Activated CD4-positive, alpha-beta T cell treated with anti-CD3 and anti-CD28 coated beads for 48 hours (primary cell): ENCODE measurements at regions not wholly inside any gene's neighbourhood (a gene's known extent, or its start where the extent isn't known, plus 50 kb on each side); places are given as distances from the start of the nearest gene placed in this dataset.

Experiments used
- DNase-seq: peaks from one replicate; pipeline ENCODE4 v3.0.0-alpha.2; 2020

DNA sequence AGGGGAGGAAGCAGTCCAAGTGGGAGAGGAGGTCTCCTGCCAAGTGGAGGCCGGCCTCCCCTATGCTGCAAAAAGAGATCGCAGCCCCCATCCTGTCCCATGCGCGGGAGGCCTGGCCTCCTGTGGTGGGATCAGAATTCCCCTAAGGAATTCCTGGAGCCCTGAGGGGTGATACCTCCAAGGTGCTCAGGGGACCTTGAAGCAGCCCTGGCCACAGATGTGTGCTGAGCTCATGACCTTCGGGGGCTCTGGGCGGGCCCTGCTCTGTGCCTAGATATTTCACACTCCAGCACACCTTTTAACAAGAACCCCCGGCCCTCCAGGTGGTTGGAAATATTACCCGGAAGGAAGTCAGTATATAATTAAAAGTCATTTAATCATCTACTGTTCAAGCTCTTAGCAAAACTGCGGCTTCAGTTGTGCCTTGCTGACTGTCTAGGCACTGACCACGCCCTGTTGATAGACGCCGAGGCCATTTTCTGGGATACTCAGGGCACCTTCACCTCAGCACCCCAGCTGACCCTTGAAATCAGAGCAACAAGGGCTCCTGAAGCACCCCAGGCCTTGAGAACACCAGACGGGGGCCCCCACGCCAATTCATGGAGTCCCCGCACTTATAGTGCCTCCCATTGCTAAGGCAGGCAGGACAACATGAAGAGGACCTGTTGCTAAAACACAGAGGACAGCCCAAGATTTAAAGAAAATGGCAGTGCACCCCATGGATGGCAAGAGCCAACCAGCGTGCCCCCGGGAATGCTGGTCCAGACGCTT is 119.1 kb downstream of the NDUFA10 start:
- DNase-seq = no peak

- no peak for DNase-seq
Measured at GRCh38 chr2:239905306-239905705, 119.8 kb downstream of the NDUFA10 start.

- DNase-seq = no peak
Measured at GRCh38 chr2:239904496-239904895, 120.6 kb downstream of the NDUFA10 start.

GRCh38 chr2:239903803-239904202 is 121.3 kb downstream of the NDUFA10 start:
- DNase-seq = no peak

DNA sequence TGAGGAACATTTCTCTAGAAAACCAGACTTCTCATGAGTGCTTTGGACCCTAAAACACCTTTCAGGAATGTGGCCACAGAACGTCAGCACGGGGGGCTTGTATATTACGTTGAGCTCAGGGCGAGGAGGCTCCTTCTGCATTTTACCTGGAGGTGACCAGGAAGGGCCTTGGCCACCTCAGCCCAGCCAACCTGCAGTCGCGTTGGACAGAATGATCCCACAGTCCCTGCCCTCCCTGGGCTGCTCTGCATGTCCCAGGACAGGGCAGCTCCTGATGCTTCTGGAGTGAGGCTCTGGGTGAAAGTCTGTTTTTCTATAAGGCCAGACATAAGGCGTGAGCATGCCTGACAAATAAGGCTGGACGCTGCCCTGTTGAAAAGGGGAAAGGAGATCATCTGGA is 121.9 kb downstream of the NDUFA10 start:
- no peak for DNase-seq

GRCh38 chr2:239902749-239903201 is 122.4 kb downstream of the NDUFA10 start:
- DNase-seq = no peak

- DNase-seq = no peak
Measured at GRCh38 chr2:239898292-239898925, 126.7 kb downstream of the NDUFA10 start.

GRCh38 chr2:239897596-239898235 is 127.4 kb downstream of the NDUFA10 start:
- no peak for DNase-seq

- no peak for DNase-seq
Measured at GRCh38 chr2:239896075-239896474, 129.1 kb downstream of the NDUFA10 start.

DNA sequence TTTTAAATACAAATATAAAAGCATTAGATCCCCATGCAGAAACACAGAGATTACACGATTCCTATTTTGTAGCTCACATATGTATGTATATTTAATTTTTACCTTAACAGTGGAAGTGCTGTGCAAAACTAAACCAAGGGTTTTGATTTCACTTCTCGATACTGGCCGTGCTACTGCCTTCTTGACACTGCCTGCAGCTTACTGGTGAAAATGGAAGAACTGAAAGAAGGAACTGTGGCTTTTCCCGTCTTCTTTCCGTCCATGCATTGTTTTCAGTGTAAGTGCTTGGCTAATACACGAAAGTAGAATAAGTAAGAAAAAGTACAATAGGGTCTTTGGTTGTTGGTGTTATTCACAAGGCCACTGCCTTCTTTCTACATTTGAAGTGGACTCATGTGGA is 129.5 kb downstream of the NDUFA10 start:
- no peak for DNase-seq

DNA sequence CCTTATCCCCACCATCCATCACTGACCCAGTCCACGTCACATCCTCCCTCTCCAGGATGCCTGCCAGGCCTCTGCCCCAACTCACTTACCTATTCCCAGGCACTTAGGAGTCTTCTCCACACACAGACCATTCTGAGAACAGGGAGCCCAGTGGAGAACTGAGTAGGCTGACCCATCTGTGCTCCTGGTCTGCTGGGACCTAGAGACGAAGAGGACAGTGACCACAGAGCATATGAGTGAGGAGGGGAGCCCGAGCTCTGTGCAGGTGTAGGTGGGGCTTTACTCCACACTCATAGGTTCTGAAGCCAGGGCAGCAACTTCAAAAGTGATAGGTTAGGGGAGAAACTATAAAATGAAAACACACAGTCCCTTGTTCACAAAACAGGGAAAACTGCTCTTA is 130.0 kb downstream of the NDUFA10 start:
- no peak for DNase-seq

- no peak for DNase-seq
Measured at GRCh38 chr2:239894276-239894675, 130.9 kb downstream of the NDUFA10 start.

- peak; percentile 28 for DNase-seq
Measured at GRCh38 chr2:239893236-239893515, 132.0 kb downstream of the NDUFA10 start.

DNA sequence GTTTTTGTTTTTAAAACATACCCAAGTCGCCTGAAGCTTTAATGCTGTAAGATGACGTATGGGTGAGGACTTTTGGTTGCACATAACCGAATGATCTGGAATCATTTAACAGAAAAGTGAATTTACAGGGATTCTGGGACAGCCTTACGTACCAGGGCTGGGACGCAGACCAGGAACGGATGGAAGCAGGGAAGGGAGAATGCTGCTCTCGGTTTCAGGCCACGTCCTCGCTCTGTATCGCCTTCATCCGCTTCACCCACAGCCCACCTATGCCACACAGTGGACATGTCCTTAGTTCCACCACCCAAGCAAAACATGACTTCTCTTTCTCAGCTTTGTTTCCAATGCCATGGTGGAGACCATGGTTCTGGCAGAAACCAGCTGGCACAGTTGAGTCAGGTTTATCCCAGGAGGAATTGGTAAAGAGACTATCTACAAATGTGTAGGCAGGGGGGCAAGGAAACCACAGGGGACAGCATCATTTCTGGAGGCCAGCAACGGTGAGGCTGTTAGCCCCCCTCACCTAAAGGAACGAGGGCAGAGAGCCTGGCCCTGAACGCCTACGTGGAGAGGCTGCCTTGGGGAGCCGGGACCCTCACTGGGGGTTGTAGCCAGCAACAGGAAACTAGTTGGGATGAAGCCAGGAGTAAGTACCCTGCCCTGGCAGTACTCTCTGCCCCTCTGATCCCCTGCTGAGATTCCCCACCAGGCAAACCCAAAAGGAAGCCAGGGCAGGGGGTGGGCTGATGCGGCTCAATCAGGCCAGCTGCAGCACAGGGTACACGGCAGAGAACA is 132.5 kb downstream of the NDUFA10 start:
- no peak for DNase-seq

- DNase-seq = no peak
Measured at GRCh38 chr2:239891698-239892097, 133.4 kb downstream of the NDUFA10 start.

DNA sequence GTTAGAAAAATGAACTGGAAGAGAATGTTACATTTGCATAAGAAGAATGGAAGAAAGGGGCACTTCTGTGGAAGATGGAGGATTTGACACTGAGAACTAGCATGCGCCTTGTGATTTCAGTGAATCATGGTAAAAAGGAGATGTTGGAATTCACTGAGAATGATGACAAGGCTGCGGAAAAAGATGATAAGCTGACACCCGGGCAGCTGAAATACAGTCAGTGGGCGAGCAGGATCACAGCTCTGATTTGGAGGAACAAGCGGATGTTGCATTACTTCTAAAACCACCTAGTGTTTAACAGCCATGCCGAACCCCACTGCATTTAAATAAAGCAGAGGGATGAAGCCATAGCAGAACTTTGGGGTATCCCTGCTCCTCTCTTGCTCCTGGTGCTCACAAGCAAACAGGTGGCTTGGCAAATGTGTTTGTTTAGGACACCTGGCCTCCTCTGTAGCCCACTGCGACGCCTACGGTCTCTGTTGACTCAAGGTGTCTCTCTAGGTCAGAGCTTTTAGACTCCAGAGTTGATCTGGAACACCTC is 134.9 kb downstream of the NDUFA10 start:
- no peak for DNase-seq

DNA sequence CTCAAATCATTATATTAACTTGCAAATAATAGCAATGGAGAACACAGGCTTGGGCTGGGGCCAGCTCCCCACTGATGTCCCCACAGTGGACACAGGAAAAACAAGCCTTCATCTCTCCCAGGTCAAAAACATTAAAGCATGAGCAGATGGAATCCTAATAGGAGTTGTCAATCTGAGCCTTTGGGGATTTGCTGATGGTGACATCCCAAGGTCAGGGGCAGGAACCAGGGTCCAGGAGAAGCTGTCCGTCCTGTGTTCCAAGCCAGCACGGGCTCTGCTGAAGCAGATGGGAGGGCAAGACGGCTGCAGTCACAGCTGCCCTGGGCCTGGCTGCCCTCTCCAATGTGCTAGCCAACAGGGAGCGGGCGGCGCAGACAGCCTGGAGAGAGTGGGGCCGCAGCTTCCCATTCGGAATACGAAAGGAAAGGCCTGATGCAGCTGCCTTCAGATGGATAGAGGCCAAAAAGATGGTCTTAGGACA is 135.5 kb downstream of the NDUFA10 start:
- no peak for DNase-seq

GRCh38 chr2:239887604-239888003 is 137.5 kb downstream of the NDUFA10 start:
- DNase-seq = no peak

DNA sequence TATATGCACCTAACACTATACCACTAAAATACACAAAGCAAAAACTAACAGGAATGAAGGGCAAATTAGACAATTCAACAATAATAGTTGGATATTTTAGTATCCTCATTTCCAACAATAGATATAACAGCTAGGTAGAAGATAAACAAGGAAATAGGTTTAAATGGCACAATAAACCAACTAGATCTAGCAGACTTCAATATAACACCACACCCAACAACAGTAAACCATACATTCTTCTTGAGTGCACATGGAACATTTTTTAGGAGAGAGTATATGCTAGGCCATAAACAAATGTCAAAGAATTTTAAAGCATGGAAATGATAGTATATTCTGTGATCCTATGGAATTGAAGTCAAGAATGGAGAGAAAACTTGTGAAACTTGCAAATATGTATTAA is 138.4 kb downstream of the NDUFA10 start:
- DNase-seq = no peak

DNA sequence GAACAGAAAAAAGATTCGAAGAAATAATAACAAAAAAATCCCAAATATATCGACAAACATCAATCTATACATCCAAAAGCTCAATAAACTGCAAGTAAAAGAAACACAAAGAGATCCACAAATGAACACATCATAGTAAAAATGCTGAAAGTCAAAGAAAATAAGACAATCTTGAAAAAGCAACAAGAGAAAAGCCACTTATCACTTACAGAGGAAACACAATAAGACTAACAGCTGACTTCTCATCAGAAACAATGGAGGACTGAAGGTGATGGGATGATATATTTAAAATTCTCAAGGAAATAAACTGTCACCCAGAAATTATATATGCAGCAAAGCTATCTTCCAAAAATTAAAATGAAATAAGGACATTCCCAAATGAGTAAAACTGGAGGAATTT is 140.3 kb downstream of the NDUFA10 start:
- DNase-seq = no peak

GRCh38 chr2:239884051-239884405 is 141.1 kb downstream of the NDUFA10 start:
- DNase-seq = no peak

GRCh38 chr2:239883326-239884050 is 141.7 kb downstream of the NDUFA10 start:
- no peak for DNase-seq
